ENCODE measurements at regions not wholly inside any gene's neighbourhood (a gene's known extent, or its start where the extent isn't known, plus 50 kb on each side); places are given as distances from the start of the nearest gene placed in this dataset.

- TF ChIP-seq CTCF (IDR thresholded peaks at IDR 0.05; ENCODE audit: poor library complexity, severe bottlenecking) (no peak), EZH2 (IDR thresholded peaks at IDR 0.05; ENCODE audit: borderline replicate concordance, insufficient read depth, low read length, poor library complexity, severe bottlenecking) (no peak), EP300 (conservative IDR thresholded peaks at IDR 0.05; ENCODE audit: poor library complexity, severe bottlenecking) (no peak), MXI1 (conservative IDR thresholded peaks at IDR 0.05; ENCODE audit: poor library complexity, severe bottlenecking) (no peak), TAF1 (IDR thresholded peaks at IDR 0.05; ENCODE audit: low read depth) (no peak), POLR2AphosphoS5 (IDR thresholded peaks at IDR 0.05) (no peak), SMC3 (conservative IDR thresholded peaks at IDR 0.05; ENCODE audit: poor library complexity) (no peak), REST (IDR thresholded peaks at IDR 0.05; ENCODE audit: borderline replicate concordance) (no peak)
Measured at GRCh38 chr2:103921161-103921560, 932.8 kb upstream of the POU3F3 start.
